DMS 273 (cell line): ENCODE measurements at regions not wholly inside any gene's neighbourhood (a gene's known extent, or its start where the extent isn't known, plus 50 kb on each side); places are given as distances from the start of the nearest gene placed in this dataset.
"Not testable (repeated sequence)": the region's sequence is repeated elsewhere in the genome, so short reads cannot be mapped to it uniquely, and the experiment has no call there.

Experiments used
- DNase-seq: peaks from one replicate; lab custom pipeline; 2025; ENCODE audit not compliant: unreplicated experiment; lab: John Stamatoyannopoulos, UW

DNA sequence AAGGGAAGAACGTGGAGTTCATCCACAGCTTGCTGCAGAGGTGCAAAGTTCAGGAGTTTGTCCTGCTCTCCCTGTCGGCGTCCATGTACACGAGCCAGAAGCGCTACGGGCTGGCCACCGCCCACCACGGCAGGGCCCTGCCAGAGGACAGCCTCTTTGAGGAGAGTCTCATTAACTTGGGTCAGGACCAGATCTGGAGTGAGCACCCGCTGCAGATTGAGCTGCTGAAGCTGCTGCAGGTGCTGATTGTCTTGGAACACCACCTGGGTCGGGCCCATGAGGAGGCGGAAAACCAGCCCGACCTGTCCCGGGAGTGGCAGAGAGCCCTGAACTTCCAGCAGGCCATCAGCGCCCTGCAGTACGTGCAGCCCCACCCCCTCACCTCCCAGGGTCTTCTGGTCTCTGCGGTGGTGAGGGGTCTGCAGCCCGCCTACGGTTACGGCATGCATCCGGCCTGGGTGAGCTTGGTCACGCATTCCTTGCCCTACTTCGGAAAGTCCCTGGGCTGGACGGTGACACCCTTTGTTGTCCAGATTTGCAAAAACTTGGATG, 73.8 kb upstream of the MORC3 start:
- no peak for DNase-seq

DNA sequence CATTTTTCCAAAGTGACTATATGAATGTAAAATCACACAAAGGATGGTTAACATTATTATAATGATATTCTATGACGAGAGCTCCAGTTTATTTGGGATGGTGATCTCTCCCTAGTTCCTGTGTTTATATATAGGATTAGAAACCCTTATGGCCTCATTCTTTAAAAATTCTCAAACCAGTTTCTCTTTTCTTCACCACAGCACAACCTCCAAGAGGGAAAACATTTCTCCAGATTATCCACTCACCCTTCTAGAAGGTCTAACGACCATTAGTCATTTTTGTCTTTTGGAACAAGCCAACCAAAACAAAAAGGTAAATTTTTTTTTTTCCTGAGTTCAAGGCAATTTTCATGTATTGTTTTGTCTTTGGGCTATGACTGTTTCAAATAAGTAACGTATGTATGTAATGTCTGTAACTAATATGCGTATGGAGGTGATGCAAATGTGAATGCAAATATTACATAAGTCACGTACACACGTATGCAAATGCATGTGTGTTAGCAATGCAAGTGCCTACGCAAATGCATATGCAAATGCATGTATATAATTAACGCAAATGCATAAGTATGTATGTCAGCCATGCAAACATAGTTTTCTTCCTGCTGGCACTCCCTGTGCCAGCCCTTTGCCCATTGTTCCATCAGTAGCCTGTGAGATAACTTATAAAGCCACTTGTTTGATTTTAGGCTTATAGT, 72.5 kb upstream of the MORC3 start:
- DNase-seq = no peak

DNA sequence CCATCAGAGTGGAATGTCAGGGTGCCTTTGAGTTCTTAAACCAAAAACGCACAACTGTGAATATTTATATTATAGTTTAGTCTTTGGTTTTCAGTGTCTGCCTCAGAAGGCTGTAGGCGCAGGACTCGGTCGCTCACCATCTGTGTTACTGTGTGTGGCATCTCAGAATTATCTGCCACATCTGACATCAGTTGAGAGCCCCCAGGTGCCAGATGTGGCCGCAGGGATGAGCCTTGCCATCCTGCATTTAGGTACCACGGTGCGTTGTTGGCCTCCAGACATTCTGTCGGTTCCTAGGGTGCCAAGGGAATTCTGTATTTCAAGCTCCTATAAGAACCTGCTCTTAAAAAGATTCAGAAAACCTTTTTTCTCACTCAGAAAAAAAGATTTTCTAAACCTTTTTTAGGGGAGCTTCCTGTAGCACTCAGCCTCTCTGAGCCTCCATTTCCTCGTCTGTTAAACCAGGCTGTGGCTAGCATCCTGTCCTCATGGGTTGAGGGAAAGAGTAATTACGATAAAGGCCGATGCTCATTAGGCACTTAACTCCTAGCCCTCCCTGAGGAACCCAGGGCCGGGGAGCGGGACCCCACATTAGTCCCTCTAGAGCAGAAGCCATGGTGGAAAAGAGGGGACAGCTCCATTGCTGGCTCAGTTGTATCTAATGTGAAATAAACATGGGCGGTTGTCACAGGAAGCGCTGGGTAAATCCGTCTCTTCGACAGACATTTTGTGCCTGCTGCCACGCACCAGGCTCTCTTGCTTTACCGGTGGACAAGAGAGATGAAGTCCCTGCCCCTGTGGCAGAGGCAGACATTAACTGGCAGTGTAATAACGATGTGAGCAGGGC, 70.2 kb upstream of the MORC3 start:
- DNase-seq = no peak

DNA sequence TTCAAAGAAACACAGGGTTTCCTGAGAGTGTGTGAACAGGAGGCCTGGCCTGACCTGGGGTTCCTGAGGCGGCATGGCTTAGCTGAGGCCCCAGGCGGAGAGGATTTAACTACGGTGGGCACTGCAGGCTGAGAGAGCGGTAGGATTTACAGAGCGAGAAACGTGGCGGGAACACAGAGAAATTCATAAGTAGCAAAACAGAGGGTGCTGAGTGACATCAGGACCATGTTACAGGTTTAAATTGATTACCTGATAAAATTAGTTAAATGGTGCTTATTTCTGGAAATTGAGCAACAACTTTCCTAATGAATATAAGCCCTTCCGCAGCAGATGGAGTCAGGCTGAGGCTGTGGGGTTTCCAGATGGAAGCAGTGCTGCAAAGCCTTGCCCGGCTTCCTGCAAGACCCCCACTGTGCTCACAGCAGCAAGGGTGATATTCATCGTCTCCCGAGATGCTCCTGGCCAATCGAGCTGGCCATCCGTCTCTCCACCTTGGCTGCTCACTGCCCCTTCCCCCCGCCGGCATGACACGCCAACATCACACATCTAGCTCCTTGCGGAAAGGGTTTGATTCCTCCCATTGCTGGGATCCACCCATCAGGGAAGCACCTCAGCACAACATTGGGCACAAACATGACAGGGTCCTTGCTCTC, 69.4 kb upstream of the MORC3 start:
- no peak for DNase-seq

DNA sequence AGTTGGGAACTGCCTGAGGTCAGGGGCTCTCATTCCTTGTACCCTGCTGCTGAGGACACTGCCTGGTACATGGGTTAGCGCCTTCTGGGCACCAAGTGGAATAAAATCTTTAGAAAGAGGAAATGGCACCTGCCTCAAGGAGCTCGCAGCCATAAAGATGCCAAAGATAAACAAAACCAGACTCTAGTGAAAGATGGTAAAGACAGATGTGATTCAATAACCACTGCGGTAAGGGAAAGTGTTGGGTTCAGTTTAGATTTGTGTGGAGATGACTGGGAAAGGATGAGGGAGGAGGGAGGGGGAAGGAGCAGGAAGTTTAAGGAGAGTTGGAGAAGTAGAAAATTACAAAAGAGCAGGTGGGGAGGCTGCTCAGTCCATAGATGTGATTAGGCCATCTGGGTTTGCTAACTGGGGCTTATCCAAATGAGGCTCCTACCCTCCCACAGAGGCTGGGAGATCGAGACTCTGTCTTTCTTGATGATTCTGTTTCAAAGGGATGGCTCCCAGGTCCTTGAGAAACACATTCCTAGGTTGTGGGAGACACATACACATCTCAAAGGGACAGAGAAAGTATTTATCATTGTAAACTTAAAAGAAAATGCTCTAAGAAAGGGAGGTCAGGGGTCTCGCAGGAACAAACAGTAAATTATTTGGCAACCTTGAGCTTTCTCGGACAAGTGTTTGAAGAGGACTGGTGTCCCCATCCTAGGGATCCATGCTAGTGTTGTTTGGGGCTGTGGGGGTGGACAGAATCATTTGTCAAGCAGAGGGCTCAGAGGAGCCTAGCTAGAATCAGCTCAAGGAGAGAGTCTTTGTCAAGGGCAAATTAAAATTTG, 65.7 kb upstream of the MORC3 start:
- no peak for DNase-seq

DNA sequence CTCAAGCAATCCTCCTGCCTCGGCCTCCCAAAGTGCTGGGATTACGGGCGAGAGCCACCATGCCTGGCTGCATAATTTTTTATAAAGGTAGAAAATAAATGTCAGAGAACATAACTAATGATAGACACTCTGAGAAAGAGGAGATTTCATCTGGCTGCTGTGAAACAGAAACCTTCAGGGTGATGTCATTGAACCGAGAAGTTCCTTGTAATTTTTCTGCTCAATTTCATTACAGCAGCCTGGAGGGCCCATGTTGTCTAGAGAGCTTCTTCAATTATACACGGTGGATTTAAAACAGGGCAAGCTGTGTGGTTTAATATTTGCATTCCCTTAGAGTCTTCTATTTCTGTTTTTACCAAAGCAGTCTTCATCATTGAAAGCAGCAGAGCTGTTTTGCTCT, 64.3 kb upstream of the MORC3 start:
- no peak for DNase-seq

DNA sequence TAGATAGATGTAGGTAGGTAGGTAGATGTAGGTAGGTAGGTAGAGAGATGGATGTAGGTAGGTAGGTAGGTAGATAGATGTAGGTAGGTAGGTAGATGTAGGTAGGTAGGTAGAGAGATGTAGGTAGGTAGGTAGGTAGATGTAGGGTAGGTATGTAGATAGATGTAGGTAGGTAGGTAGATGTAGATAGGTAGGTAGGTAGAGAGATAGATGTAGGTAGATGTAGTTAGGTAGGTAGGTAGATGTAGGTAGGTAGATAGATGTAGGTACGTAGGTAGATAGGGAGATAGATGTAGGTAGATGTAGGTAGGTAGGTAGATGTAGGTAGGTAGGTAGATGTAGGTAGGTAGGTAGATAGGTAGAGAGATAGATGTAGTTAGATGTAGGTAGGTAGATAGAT, 62.3 kb upstream of the MORC3 start:
- DNase-seq = no peak

DNA sequence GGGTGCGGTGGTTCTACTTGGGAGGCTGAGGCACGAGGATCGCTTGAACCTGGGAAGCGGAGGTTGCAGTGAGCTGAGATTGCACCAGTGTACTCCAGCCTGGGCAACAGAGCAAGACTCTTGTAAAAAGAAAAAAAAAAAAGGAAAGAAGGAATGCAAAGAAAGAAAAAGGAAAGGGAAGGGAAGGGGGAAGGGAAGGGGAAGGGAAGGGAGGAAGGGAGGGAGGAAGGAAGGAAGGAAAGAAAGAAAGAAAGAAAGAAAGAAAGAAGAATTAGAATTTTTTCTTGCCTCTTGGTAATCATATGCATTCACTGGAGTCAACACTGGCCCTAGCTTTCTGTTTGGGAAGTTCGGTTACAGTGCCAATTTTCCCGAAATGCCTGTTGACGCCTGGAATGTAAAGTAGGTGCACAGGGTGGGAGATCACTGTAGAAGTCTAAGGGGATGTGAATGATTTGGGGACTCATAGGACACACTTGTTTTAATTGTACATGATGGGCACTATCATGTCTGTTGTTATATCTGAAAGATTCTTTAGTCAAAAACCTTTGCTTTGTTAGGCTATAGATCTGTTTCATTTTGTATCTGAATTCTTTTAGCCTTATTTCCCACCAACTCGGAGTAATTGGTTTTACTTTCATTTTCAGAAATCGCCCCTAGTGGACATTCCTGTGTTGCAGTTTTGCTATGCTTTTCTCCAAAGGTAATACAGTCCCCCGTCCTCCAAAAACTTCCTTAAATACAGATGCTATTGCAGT, 59.8 kb upstream of the MORC3 start:
- DNase-seq = peak; percentile 85

DNA sequence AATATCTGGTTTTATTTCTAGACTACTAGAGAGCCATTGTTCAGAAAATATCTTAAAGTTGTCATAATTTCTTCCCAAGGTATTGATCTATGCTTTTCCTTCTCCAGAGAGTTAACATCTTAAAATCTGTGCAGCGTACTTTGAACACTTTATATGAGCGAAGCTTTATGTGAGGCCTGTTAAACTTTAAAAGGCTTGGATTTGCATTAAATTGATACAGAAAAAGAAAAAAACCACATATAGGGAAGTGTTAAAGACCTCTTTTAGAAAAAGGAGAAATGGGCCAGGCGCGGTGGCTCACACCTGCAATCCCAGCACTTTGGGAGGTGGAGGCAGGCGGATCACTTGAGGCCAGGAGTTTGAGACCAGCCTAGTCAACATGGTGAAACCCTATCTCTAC, 59.2 kb upstream of the MORC3 start:
- no peak for DNase-seq

DNA sequence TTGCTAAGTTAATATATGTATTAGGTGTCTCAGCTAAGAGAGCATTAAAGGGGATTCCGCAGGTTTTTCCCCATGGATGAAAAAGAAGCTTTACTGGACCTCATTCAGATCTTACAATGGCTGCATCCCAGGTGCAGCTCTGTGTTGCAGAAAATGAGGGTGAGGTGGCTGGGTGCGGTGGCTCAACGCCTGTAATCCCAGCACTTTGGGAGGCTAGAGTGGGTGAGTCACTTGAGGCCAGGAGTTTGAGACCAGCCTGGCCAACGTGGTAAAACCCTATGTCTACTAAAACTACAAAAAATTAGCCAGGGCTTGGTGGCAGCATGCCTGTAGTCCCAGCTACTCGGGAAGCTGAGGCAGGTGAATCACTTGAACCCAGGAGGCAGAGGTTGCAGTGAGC, 58.5 kb upstream of the MORC3 start:
- DNase-seq = no peak

DNA sequence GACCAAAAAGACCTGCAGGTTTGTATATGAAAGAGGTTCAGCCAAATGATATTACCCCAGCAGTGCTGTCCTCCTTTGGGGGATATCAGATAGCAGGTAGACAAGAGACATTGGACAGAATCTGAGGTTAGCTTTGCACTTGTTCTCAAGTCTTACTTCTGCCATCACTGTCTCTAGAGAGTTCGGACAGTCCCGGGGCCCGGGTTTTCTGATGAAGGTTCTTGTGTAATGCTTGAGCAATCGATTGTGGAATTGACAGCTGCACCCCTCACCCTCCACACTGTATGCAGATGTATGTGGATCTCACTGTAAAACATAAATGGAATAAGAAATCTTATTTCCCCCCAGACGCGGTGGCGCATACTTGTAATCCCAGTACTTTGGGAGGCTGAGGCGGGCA, 56.2 kb upstream of the MORC3 start:
- DNase-seq = no peak

DNA sequence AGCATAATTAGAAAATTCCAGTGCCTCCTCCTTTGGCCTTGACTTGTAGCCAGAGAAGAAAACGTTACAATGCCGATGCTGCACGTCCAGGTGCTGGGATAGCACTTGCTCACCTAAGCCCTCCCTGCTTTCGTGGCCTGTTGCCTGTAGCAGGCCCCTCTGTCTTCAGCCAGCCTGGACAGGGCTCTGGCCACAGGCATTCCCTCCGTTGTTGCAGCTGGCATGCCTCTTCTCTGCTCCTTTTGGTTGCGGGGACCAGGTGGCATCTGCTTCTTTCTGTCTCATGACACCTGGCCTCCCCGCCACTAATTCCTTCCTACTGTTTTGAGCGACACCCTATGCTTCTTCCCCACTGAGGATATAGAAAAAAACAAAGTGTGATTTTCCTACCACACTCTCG, 54.6 kb upstream of the MORC3 start:
- DNase-seq = no peak

DNA sequence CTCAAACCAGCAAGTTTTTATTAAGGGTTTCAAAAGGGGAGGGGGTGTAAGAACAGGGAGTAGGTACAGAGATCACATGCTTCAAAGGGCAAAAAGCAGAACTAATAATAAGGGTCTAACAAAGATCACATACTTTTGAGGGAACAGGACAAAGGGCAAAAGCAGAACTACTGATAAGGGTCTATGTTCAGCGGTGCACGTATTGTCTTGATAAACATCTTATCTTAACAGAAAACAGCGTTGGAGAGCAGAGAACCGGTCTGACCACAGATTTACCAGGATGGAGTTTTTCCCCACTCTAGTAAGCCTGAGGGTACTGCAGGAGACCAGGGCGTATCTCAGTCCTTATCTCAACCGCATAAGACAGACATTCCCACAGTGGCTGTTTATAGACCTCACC, 52.2 kb upstream of the MORC3 start:
- not testable (repeated sequence) for DNase-seq

DNA sequence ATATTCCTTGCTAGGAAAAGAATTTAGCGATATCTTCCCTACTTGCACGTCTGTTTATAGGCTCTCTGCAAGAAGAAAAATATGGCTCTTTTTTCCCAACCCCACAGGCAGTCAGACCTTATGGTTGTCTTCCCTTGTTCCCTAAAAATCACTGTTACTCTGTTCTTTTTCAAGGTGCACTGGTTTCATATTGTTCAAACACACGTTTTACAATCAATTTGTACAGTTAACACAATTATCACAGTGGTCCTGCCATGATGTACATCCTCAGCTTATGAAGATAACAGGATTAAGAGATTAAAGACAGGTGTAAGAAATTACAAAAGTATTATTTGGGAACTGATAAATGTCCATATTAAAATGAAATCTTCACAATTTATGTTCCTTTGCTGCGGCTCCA, 51.7 kb upstream of the MORC3 start:
- not testable (repeated sequence) for DNase-seq
